Right atrium auricular region (tissue), 2 donors: ENCODE measurements at regions not wholly inside any gene's neighbourhood (a gene's known extent, or its start where the extent isn't known, plus 50 kb on each side); places are given as distances from the start of the nearest gene placed in this dataset.

Source experiments
- DNase-seq: peaks from one replicate; pipeline ENCODE4 v3.0.0-alpha.2; 2019; ENCODE audit warnings: low spot score
- H3K27ac ChIP-seq, 2 donors: fragments of 200-600 bp; sonication (generic); 1 replicate in 1 of 2; 2 replicates in 1 of 2; pipeline ENCODE4 v1.5.1; 2016 to 2019
- H3K27me3 ChIP-seq, 2 donors: fragments of 200-600 bp; sonication (generic); one replicate each; pipeline versions ENCODE4 v1.5.1 to v1.6.0; 2017 to 2019
- H3K36me3 ChIP-seq: fragments of 200-600 bp; sonication (generic); one replicate; pipeline ENCODE4 v1.5.1; 2016
- H3K4me1 ChIP-seq, 2 donors: fragments of 200-600 bp; sonication (generic); one replicate each; pipeline versions ENCODE4 v1.5.1 to v1.6.0; 2017 to 2019
- H3K4me3 ChIP-seq, 2 donors: fragments of 200-600 bp; sonication (generic); 1 replicate in 1 of 2; 2 replicates in 1 of 2; pipeline ENCODE4 v1.5.1; 2017 to 2019; ENCODE audit warnings: mild to moderate bottlenecking in 1 of 2, moderate library complexity in 1 of 2
- H3K9me3 ChIP-seq, 2 donors: fragments of 200-600 bp; sonication (generic); one replicate each; pipeline ENCODE4 v1.5.1; 2019
- CTCF ChIP-seq, 2 donors: fragments of 200-600 bp; sonication (generic); IDR thresholded peaks; one replicate each; pipeline ENCODE4 v1.5.1; 2019; ENCODE audit warnings: antibody characterized with exemption in 2 of 2

DNA sequence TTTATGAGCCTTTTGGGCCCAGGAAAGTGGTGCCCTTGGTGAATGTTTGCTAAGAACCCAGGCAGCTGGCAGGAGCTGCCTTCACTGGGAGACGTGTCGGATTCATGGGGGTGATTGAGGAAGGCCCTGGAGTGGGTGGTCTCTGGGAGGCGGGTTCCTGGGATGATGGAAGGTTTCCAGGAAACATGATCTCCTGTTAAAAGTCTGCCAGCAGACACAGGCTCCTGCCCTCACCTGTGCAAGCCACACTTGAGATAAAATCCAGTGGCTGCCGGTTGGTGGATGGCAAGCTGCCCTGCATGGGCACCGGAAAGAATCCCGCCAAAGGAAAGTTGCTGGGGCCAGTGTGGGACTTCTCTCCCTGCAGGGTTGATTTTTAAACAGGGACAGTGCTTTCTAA lies 189.0 kb upstream of the CIBAR2 start:
- no peak for TF ChIP-seq CTCF (IDR thresholded peaks at IDR 0.05)
- DNase-seq: no peak
- Histone ChIP-seq H3K27me3 (no peaks in the 10 kb centered on the region), H3K36me3 (no peaks in the 10 kb centered on the region), H3K9me3 (no peaks in the 10 kb centered on the region), H3K27ac (no peak overlapping the region), H3K4me3 (no peak overlapping the region), H3K4me1 (peaks cover 0 to 33% of the 10 kb centered on the region in 2 donors)

DNA sequence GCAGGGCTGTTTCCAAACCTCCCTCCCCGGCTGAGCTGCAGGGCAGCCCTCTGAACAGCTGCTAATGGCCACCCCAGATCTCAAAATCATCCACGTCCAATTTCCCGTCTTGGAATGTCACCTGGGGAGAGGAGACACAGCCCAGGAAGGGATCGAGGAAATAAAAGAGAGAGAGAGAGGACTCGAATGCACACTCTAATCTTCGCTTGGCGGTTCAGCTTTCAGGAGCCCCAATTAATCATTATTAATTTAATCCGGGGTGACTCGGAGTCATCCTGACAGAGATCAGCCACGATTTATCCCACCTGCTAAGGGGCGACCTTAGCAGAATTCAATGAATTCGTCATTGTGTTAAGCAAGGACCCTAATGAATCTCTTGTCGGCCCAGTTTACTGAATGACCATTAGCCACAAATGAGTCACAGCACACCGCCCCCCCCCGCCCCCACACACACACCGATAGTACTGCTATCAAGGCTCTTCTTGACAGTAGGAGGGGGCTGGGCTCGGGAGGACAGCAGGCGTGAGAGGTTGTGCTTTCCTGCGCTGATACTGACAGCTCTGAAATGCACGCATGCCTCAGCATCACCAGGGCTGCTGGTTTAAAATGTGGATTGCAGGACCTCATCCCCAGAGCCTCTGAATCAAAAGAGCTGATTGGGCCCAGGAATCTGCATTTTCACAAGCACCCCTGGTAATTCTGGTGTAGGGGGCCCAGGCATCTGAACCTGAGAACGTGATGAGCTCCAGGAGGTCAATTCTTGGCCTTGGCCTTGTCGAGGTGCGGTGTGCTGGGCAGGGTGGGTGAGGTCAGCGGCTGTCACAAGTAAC lies 190.0 kb upstream of the CIBAR2 start:
- H3K27me3 ChIP-seq: no peaks in the 10 kb centered on the region
- H3K27ac ChIP-seq: peak overlapping the region in 1 of 2 donors; percentile 25
- no peaks in the 10 kb centered on the region for H3K9me3 ChIP-seq
- H3K4me3 ChIP-seq: no peak overlapping the region
- H3K36me3 ChIP-seq: no peaks in the 10 kb centered on the region
- H3K4me1 ChIP-seq: peaks cover 0 to 43% of the 10 kb centered on the region in 2 donors
- TF ChIP-seq CTCF (IDR thresholded peaks at IDR 0.05): no peak
- DNase-seq: no peak

DNA sequence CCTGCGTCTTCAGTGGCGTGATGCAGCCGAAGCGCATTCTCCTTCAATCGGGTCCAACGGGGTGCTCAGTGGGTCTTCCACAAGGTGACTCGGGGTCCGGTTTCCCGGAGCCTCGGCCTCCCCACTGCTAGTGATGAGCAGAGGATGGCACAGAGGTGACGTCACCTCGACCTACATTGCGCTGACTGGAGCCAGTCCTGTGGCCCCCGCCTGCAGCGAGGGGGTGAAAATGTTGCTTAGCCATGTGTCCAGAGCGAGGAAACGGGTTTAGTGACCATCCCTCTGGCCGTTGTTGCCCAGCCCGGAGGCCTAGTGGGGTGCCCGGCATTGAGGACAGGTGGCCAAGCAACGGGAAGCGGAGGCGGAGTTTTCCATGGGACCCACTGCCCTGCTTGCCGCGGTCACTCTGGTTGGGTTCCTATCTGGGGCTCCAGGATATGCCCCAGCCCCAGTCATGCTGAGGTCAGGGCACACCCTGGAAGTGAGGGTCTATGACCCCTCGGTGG lies 190.6 kb upstream of the CIBAR2 start:
- no peak for DNase-seq
- Histone ChIP-seq H3K27ac (peak overlapping the region in 1 of 2 donors; percentile 25), H3K4me1 (peaks cover 0 to 48% of the 10 kb centered on the region in 2 donors), H3K36me3 (no peaks in the 10 kb centered on the region), H3K27me3 (no peaks in the 10 kb centered on the region), H3K9me3 (no peaks in the 10 kb centered on the region), H3K4me3 (no peak overlapping the region)
- TF ChIP-seq CTCF (IDR thresholded peaks at IDR 0.05): no peak

GRCh38 chr16:85303354-85303883 lies 191.1 kb upstream of the CIBAR2 start:
- H3K9me3 ChIP-seq: no peaks in the 10 kb centered on the region
- no peak for DNase-seq
- no peak overlapping the region for H3K4me3 ChIP-seq
- H3K36me3 ChIP-seq: no peaks in the 10 kb centered on the region
- H3K27me3 ChIP-seq: no peaks in the 10 kb centered on the region
- H3K4me1 ChIP-seq: peaks cover 0 to 53% of the 10 kb centered on the region in 2 donors
- peak; percentile 92 to 97 for TF ChIP-seq CTCF (IDR thresholded peaks at IDR 0.05)
- peak overlapping the region in 1 of 2 donors; percentile 25 for H3K27ac ChIP-seq

DNA sequence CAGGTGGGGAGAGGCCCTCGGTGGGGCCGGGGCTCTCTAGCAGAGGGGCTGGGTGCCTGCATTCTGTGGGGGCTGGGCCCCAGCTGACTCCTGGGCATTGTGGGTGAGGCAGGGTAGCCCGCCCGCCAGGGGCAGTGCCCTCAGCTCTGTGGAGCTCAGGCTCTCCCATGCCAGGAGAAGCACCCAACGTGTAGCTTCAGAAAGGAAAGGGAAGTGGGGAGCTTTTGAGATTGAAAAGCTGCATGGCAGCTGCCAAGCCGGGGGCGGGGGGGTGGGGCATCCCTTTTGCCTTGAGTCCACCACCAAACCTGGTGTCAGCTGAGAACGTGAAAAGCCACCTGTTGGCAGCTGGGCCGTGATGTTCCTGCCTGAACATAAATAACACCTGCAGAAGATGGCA lies 192.1 kb upstream of the CIBAR2 start:
- Histone ChIP-seq H3K27me3 (no peaks in the 10 kb centered on the region), H3K36me3 (no peaks in the 10 kb centered on the region), H3K4me3 (no peak overlapping the region), H3K9me3 (no peaks in the 10 kb centered on the region), H3K4me1 (peaks cover 0 to 62% of the 10 kb centered on the region in 2 donors), H3K27ac (no peak overlapping the region)
- DNase-seq: no peak
- no peak for TF ChIP-seq CTCF (IDR thresholded peaks at IDR 0.05)
